CD14-positive monocyte (primary cell): ENCODE measurements at regions not wholly inside any gene's neighbourhood (a gene's known extent, or its start where the extent isn't known, plus 50 kb on each side); places are given as distances from the start of the nearest gene placed in this dataset.

Experiments
- DNase-seq, 3 donors: peaks; one replicate each; pipeline ENCODE4 v3.0.0-alpha.2; 2011 to 2022
- H2AFZ ChIP-seq: 2 replicates; pipeline ENCODE4 v1.6.0; 2012; ENCODE audit warnings: mild to moderate bottlenecking, low read depth, low read length, inconsistent platforms; ENCODE audit not compliant: insufficient read depth, poor library complexity, severe bottlenecking
- H3K27ac ChIP-seq, 2 donors: 1 replicate in 1 of 2; 2 replicates in 1 of 2; pipeline ENCODE4 v1.5.1; 2012 to 2013; ENCODE audit warnings: low read length in 2 of 2, control low read depth in 1 of 2, inconsistent platforms in 1 of 2, low read depth in 1 of 2, mild to moderate bottlenecking in 1 of 2
- H3K27me3 ChIP-seq, 2 donors: one replicate each; pipeline versions ENCODE4 v1.6.0 to v1.6.1; 2011 to 2013; ENCODE audit warnings: low read length in 2 of 2; ENCODE audit not compliant: control insufficient read depth in 2 of 2, insufficient read depth in 2 of 2
- H3K36me3 ChIP-seq, 2 donors: replicated peaks in 1 of 2; 1 replicate in 1 of 2; 2 replicates in 1 of 2; pipeline versions ENCODE4 v1.5.1 to v1.6.1; 2012 to 2013; ENCODE audit warnings: low read length in 2 of 2, control low read depth in 1 of 2, inconsistent platforms in 1 of 2, mild to moderate bottlenecking in 1 of 2; ENCODE audit not compliant: insufficient read depth in 2 of 2, control insufficient read depth in 1 of 2
- H3K4me1 ChIP-seq, 2 donors: 1 replicate in 1 of 2; 2 replicates in 1 of 2; pipeline versions ENCODE4 v1.5.1 to v1.6.1; 2012 to 2013; ENCODE audit warnings: low read length in 2 of 2, control low read depth in 1 of 2, inconsistent platforms in 1 of 2, mild to moderate bottlenecking in 1 of 2, moderate library complexity in 1 of 2; ENCODE audit not compliant: insufficient read depth in 2 of 2, control insufficient read depth in 1 of 2
- H3K4me2 ChIP-seq: replicated peaks from 2 replicates; pipeline ENCODE3; 2012; ENCODE audit warnings: low read length, moderate library complexity, mild to moderate bottlenecking; ENCODE audit not compliant: poor library complexity, severe bottlenecking; ENCODE audit errors: extremely low read depth
- H3K4me3 ChIP-seq, 3 experiments: fragments of 200-600 bp in 1 of 3; sonication (generic) in 1 of 3; replicated peaks in 1 of 3; 1 replicate in 2 of 3; 2 replicates in 1 of 3; pipeline ENCODE4 v1.5.1; 2011 to 2013; ENCODE audit warnings: low read length in 3 of 3, mild to moderate bottlenecking in 3 of 3, control low read depth in 2 of 3, low read depth in 2 of 3, inconsistent platforms in 1 of 3, moderate library complexity in 1 of 3
- H3K79me2 ChIP-seq: 2 replicates; pipeline ENCODE4 v1.6.0; 2012; ENCODE audit warnings: mild to moderate bottlenecking, control low read depth, inconsistent platforms, low read length, moderate library complexity; ENCODE audit not compliant: insufficient read depth
- H3K9ac ChIP-seq: 2 replicates; pipeline ENCODE4 v1.6.0; 2017; ENCODE audit warnings: low read length, mild to moderate bottlenecking; ENCODE audit not compliant: insufficient read depth, poor library complexity, severe bottlenecking
- H3K9me3 ChIP-seq, 2 donors: replicated peaks in 1 of 2; 1 replicate in 1 of 2; 2 replicates in 1 of 2; pipeline versions ENCODE4 v1.5.1 to v1.6.1; 2012 to 2013; ENCODE audit warnings: low read length in 2 of 2, control low read depth in 1 of 2; ENCODE audit not compliant: control insufficient read depth in 1 of 2, insufficient read depth in 1 of 2
- H4K20me1 ChIP-seq: 2 replicates; pipeline ENCODE4 v1.6.0; 2012; ENCODE audit warnings: mild to moderate bottlenecking, low read length, control low read depth, moderate library complexity; ENCODE audit not compliant: insufficient read depth
- H3K27ac Mint-ChIP-seq, 7 donors: one replicate each; pipeline ENCODE4 v1.8.0; 2020; ENCODE audit warnings: mild to moderate bottlenecking in 7 of 7, mixed read lengths in 7 of 7, moderate library complexity in 6 of 7, inconsistent platforms in 2 of 7
- H3K27me3 Mint-ChIP-seq, 3 donors: one replicate each; pipeline ENCODE4 v1.8.0; 2021 to 2022; ENCODE audit warnings: low read depth in 3 of 3, mild to moderate bottlenecking in 3 of 3, mixed read lengths in 3 of 3, moderate library complexity in 3 of 3, inconsistent platforms in 1 of 3
- H3K36me3 Mint-ChIP-seq, 2 donors: one replicate each; pipeline ENCODE4 v1.8.0; 2020; ENCODE audit warnings: mixed read lengths in 2 of 2, inconsistent platforms in 1 of 2, mild to moderate bottlenecking in 1 of 2
- H3K4me1 Mint-ChIP-seq: one replicate; pipeline ENCODE4 v1.8.0; 2020; ENCODE audit warnings: mild to moderate bottlenecking, mixed read lengths
- H3K4me3 Mint-ChIP-seq, 2 donors: one replicate each; pipeline ENCODE4 v1.8.0; 2020; ENCODE audit warnings: mild to moderate bottlenecking in 2 of 2, mixed read lengths in 2 of 2, moderate library complexity in 1 of 2
- H3K9me3 Mint-ChIP-seq, 7 donors: one replicate each; pipeline ENCODE4 v1.8.0; 2020 to 2022; ENCODE audit warnings: mixed read lengths in 7 of 7, mild to moderate bottlenecking in 6 of 7, moderate library complexity in 6 of 7, inconsistent platforms in 2 of 7
- CTCF ChIP-seq: fragments of 200-600 bp; IDR thresholded peaks from one replicate; pipeline ENCODE4 v1.8.0; 2022; ENCODE audit warnings: antibody characterized with exemption, mild to moderate bottlenecking
- WGBS: methylation state at CpG from one replicate; pipeline ENCODE4 v1.1.5; 2013; ENCODE audit warnings: missing lambda C conversion rate; ENCODE audit not compliant: insufficient coverage; 5-methylcytosine and 5-hydroxymethylcytosine counted together
- intact Hi-C, 2 donors: fragments of 100-400 bp; cut with micrococcal nuclease; formaldehyde crosslinking; loops; one replicate each; pipeline versions ENCODE4 v1.15.0 to v1.15.1; 2023

GRCh38 chr16:62751218-62751617, 715.0 kb upstream of the CDH8 start:
- no CpG with 5 or more reads among the region's 1 CpG for WGBS
- Mint-ChIP-seq H3K36me3 (no peaks in the 10 kb centered on the region), H3K27ac (no peak overlapping the region), H3K9me3 (peaks cover 4 to 11% (median 7%) of the 10 kb centered on the region in 7 donors), H3K4me3 (no peak overlapping the region), H3K27me3 (peaks cover 0 to 1% (median 0%) of the 10 kb centered on the region in 3 donors), H3K4me1 (peaks cover 3% of the 10 kb centered on the region)
- H3K4me3 ChIP-seq: no peak overlapping the region
- H3K9ac ChIP-seq: no peak overlapping the region
- no peak overlapping the region for H3K4me2 ChIP-seq
- H3K27ac ChIP-seq: no peak overlapping the region
- H3K27me3 ChIP-seq: no peaks in the 10 kb centered on the region
- no peak for DNase-seq
- H3K36me3 ChIP-seq: no peaks in the 10 kb centered on the region
- TF ChIP-seq CTCF: no peak
- no peaks in the 10 kb centered on the region for H3K79me2 ChIP-seq
- intact Hi-C loops: no loop called here
- no peaks in the 10 kb centered on the region for H4K20me1 ChIP-seq
- H3K4me1 ChIP-seq: peaks cover 0 to 3% of the 10 kb centered on the region in 2 donors
- peaks cover 11% of the 10 kb centered on the region in 2 donors for H3K9me3 ChIP-seq
- H2AFZ ChIP-seq: no peak overlapping the region

DNA sequence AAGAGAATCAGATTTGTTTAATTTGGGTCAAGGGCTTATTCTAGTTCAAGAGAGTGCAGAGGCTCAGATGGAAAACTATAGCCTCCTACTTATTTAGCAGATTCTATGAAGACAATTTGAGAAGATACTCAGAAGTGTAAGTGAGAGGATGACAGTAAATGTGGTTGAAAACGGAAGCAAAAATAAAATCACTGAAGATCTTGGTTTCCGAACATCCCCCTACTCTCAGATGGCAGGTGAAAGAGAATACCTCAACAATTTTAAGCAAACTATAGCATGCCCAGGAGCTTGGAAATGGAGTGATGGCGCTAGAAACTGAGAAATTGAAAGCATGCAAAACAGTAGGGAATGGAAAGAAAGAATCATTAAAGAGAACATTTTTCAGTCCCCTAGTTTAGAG, 705.5 kb upstream of the CDH8 start:
- H3K4me1 ChIP-seq: no peaks in the 10 kb centered on the region
- Mint-ChIP-seq H3K4me3 (no peak overlapping the region), H3K27me3 (peaks cover 0 to 3% (median 0%) of the 10 kb centered on the region in 3 donors), H3K4me1 (no peaks in the 10 kb centered on the region), H3K36me3 (no peaks in the 10 kb centered on the region), H3K27ac (no peak overlapping the region), H3K9me3 (peaks cover 0 to 5% (median 2%) of the 10 kb centered on the region in 7 donors)
- no peaks in the 10 kb centered on the region for H3K27me3 ChIP-seq
- no peak for DNase-seq
- H3K4me3 ChIP-seq: no peak overlapping the region
- no peaks in the 10 kb centered on the region for H3K9me3 ChIP-seq
- no peaks in the 10 kb centered on the region for H4K20me1 ChIP-seq
- H3K79me2 ChIP-seq: no peaks in the 10 kb centered on the region
- intact Hi-C loops: no loop called here
- 83% methylated on average over 1 of the region's 3 CpGs for WGBS
- no peak overlapping the region for H2AFZ ChIP-seq
- H3K27ac ChIP-seq: no peak overlapping the region
- no peak overlapping the region for H3K9ac ChIP-seq
- no peaks in the 10 kb centered on the region for H3K36me3 ChIP-seq
- no peak overlapping the region for H3K4me2 ChIP-seq
- no peak for TF ChIP-seq CTCF
